ENCODE measurements at regions not wholly inside any gene's neighbourhood (a gene's known extent, or its start where the extent isn't known, plus 50 kb on each side); places are given as distances from the start of the nearest gene placed in this dataset.

GRCh38 chr4:165767671-165768070 is 105.4 kb upstream of the TLL1 start:
- TF ChIP-seq CTCF (IDR thresholded peaks at IDR 0.05; ENCODE audit: low read depth, low read length, poor library complexity, severe bottlenecking): no peak
- TF ChIP-seq EZH2phosphoT487 (IDR thresholded peaks at IDR 0.05; ENCODE audit: borderline replicate concordance, low read length): no peak

Data from DOHH2 (cell line).